Neural crest cell (in vitro differentiated cells): ENCODE measurements at regions not wholly inside any gene's neighbourhood (a gene's known extent, or its start where the extent isn't known, plus 50 kb on each side); places are given as distances from the start of the nearest gene placed in this dataset.

Experiments used
- DNase-seq: peaks from one replicate; pipeline ENCODE4 v3.0.0; 2021; ENCODE audit warnings: low read depth, mixed read lengths, low spot score
- H3K27ac Mint-ChIP-seq: one replicate; pipeline ENCODE4 v1.8.0; 2021; ENCODE audit warnings: mild to moderate bottlenecking, mixed read lengths; ENCODE audit not compliant: unreplicated experiment
- H3K27me3 Mint-ChIP-seq: 2 replicates; pipeline ENCODE4 v1.8.0; 2021; ENCODE audit warnings: low read depth, mild to moderate bottlenecking, mixed read lengths
- H3K36me3 Mint-ChIP-seq: 2 replicates; pipeline ENCODE4 v1.8.0; 2021; ENCODE audit warnings: low read depth, mild to moderate bottlenecking, mixed read lengths
- H3K4me1 Mint-ChIP-seq: 2 replicates; pipeline ENCODE4 v1.8.0; 2021; ENCODE audit warnings: mixed read lengths
- H3K4me3 Mint-ChIP-seq: one replicate; pipeline ENCODE4 v1.8.0; 2021; ENCODE audit warnings: mild to moderate bottlenecking, mixed read lengths
- H3K9me3 Mint-ChIP-seq: 2 replicates; pipeline ENCODE4 v1.8.0; 2021; ENCODE audit warnings: mixed read lengths
- CTCF ChIP-seq: fragments of 200-600 bp; sonication (generic); conservative IDR thresholded peaks from 2 replicates; pipeline ENCODE4 v1.5.0; 2021; ENCODE audit warnings: antibody characterized with exemption, mild to moderate bottlenecking

GRCh38 chr9:107390279-107390678 lies 99.3 kb downstream of the KLF4 start:
- Mint-ChIP-seq H3K27me3 (no peaks in the 10 kb centered on the region), H3K27ac (no peak overlapping the region), H3K4me1 (peaks cover 5% of the 10 kb centered on the region), H3K9me3 (no peaks in the 10 kb centered on the region), H3K36me3 (no peaks in the 10 kb centered on the region), H3K4me3 (no peak overlapping the region)
- no peak for TF ChIP-seq CTCF
- no peak for DNase-seq

- H3K9me3 Mint-ChIP-seq = no peaks in the 10 kb centered on the region
- no peaks in the 10 kb centered on the region for H3K27me3 Mint-ChIP-seq
- H3K36me3 Mint-ChIP-seq = no peaks in the 10 kb centered on the region
- H3K4me3 Mint-ChIP-seq = no peak overlapping the region
- no peak for DNase-seq
- no peak overlapping the region for H3K27ac Mint-ChIP-seq
- peaks cover 5% of the 10 kb centered on the region for H3K4me1 Mint-ChIP-seq
- no peak for TF ChIP-seq CTCF
These were observed 99.9 kb downstream of the KLF4 start for GRCh38 chr9:107389617-107390071.

DNA sequence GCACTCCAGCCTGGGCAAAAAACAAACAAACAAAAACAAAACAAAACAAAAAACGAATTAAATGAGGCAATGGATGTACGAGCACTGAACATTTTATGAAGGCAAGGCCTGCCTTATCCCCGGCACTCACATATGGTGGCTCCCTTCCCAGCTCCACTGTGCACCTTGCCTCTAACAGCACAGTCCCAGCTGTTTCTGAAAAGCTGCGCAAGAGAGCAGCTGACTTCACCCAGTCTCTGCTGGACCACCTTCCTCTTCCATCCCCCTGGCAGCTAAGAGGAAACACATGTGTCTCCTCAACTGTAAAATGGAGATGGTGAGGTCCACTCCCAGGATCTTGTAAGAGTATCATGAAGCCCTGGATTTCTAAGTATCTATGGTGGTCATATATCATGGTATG lies 100.7 kb downstream of the KLF4 start:
- Mint-ChIP-seq H3K4me1 (no peaks in the 10 kb centered on the region), H3K9me3 (no peaks in the 10 kb centered on the region)

DNA sequence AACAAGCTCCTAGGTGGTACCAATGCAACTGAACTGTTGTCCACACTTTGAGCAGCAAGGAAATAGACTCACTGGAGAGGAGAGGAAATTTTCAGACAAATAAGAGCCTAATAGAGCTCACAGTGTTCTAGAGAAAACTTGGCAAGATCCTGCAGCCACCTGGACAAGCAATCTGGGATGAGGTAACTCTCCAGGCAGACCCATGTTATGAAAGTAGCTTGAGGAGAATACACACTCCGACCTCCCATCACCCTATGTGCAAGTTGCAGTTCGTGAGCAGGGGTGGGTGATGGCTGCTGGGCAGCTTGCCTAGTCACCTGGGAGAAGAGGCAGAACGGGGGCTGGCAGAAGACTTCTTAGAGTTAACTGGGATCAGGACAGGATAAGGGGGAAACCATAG lies 102.2 kb downstream of the KLF4 start:
- no peaks in the 10 kb centered on the region for H3K27me3 Mint-ChIP-seq
- no peak overlapping the region for H3K4me3 Mint-ChIP-seq

More for the DNA sequence above, 100.7 kb downstream of the KLF4 start:
- Mint-ChIP-seq H3K27ac (no peak overlapping the region), H3K4me3 (no peak overlapping the region), H3K36me3 (no peaks in the 10 kb centered on the region), H3K27me3 (no peaks in the 10 kb centered on the region)
- no peak for DNase-seq
- TF ChIP-seq CTCF = no peak

DNA sequence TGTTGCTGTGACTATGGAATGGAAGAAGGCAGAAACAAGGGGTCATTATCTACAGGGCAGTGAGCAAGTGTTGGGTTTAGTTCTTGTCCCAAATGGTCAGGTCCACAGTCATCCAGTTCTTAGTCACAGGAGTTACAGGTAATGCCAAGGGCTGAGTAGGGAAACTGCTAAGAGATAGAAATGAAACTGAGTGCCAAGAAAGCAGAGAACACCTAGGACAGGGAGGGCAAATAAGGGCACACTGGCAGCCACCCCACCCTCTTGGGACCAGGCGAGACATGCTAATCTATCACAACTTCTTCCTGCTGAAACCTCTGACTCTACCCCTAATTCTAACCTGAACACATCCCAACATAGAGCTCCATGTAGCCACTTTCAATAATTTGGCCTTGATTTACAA lies 103.2 kb downstream of the KLF4 start:
- H3K9me3 Mint-ChIP-seq = no peaks in the 10 kb centered on the region

More for the DNA sequence above, 102.2 kb downstream of the KLF4 start:
- Mint-ChIP-seq H3K36me3 (no peaks in the 10 kb centered on the region), H3K4me1 (no peaks in the 10 kb centered on the region), H3K27ac (peak overlapping the region; percentile 51), H3K9me3 (no peaks in the 10 kb centered on the region)
- TF ChIP-seq CTCF = no peak
- no peak for DNase-seq

More for the DNA sequence above, 103.2 kb downstream of the KLF4 start:
- DNase-seq = no peak
- Mint-ChIP-seq H3K36me3 (no peaks in the 10 kb centered on the region), H3K27ac (no peak overlapping the region), H3K4me1 (no peaks in the 10 kb centered on the region), H3K4me3 (no peak overlapping the region), H3K27me3 (no peaks in the 10 kb centered on the region)
- no peak for TF ChIP-seq CTCF
